SH-SY5Y (cell line): ENCODE measurements at regions not wholly inside any gene's neighbourhood (a gene's known extent, or its start where the extent isn't known, plus 50 kb on each side); places are given as distances from the start of the nearest gene placed in this dataset.

ENCODE experiments used
- GATA2 ChIP-seq: IDR thresholded peaks from 2 replicates; pipeline ENCODE4 v1.6.1; 2011; ENCODE audit warnings: mild to moderate bottlenecking, low read depth, low read length
- GATA3 ChIP-seq: IDR thresholded peaks from 2 replicates; pipeline ENCODE4 v1.6.1; 2011; ENCODE audit warnings: low read depth, mild to moderate bottlenecking, low read length, moderate library complexity

DNA sequence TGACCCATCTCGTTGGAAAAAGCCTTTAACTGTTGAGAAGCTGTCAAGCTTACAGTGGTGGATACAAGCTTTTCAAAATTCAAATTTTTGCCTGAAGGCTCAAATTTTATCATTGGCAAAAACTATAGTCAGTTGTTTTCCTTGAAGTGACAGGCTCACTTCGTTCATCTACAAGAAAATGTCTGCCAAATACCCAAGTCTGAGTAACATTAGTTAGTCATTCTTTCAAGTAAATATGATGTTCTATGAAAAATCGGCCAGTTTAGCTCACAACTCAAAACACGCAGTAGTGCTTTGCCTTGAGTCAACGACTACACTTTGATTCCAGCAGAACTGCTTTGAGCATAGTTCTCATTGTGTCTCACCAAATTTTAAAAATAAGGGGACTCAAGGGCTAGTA, 170.3 kb upstream of the MAMLD1 start:
- TF ChIP-seq GATA2 (no peak), GATA3 (no peak)
